IMR-90 (cell line): ENCODE measurements at regions not wholly inside any gene's neighbourhood (a gene's known extent, or its start where the extent isn't known, plus 50 kb on each side); places are given as distances from the start of the nearest gene placed in this dataset.

Experiments used
- ATAC-seq: fragments of 200-7000 bp; cut with Tn5 transposase; 2 replicates; pipeline ENCODE4 v1.9.1; 2020; ENCODE audit warnings: low read depth, mild to moderate bottlenecking, moderate library complexity
- BruUV-seq: library from RNA; stranded (reverse); fragments of 400-500 nt; replicated peaks from 2 replicates; lab custom pipeline; 2021; lab: Mats Ljungman, UMichigan
- CTCF ChIA-PET: fragments of 300-600 bp; formaldehyde crosslinking; extraction: SDS; loops from one replicate; lab custom pipeline; 2021; ENCODE audit warnings: antibody characterized with exemption; lab: Yijun Ruan, JAX
- POLR2A ChIA-PET: fragments of 300-600 bp; sonication (Branson Sonifier 250); formaldehyde crosslinking; loops from one replicate; lab custom pipeline; 2022; ENCODE audit warnings: antibody characterized with exemption; ENCODE audit not compliant: unreplicated experiment; lab: Charles Lee
- DNase-seq: peaks from one replicate; pipeline ENCODE4 v3.0.0; 2013
- H2AFZ ChIP-seq: replicated peaks from 2 replicates; pipeline ENCODE3; 2013; ENCODE audit warnings: low read length, mild to moderate bottlenecking; ENCODE audit not compliant: poor library complexity
- H2AK5ac ChIP-seq: 2 replicates; pipeline ENCODE4 v1.6.1; 2013; ENCODE audit warnings: low read depth, low read length, inconsistent platforms
- H2AK9ac ChIP-seq: replicated peaks from 2 replicates; pipeline ENCODE3; 2013; ENCODE audit warnings: mild to moderate bottlenecking, low read depth, low read length, moderate library complexity; ENCODE audit not compliant: poor library complexity
- H2BK120ac ChIP-seq: 2 replicates; pipeline ENCODE4 v1.6.1; 2013; ENCODE audit warnings: low read depth, low read length, inconsistent platforms
- H2BK15ac ChIP-seq: 3 replicates; pipeline ENCODE4 v1.6.1; 2013; ENCODE audit warnings: low read depth, low read length, inconsistent platforms
- H2BK20ac ChIP-seq: 2 replicates; pipeline ENCODE4 v1.6.1; 2013; ENCODE audit warnings: low read depth, mild to moderate bottlenecking, inconsistent platforms, low read length, moderate library complexity
- H2BK5ac ChIP-seq: 2 replicates; pipeline ENCODE4 v1.6.1; 2013; ENCODE audit warnings: mild to moderate bottlenecking, low read depth, low read length, inconsistent platforms; ENCODE audit not compliant: poor library complexity, severe bottlenecking
- H3K14ac ChIP-seq: replicated peaks from 2 replicates; pipeline ENCODE4 v1.6.1; 2013; ENCODE audit warnings: low read depth, low read length, inconsistent platforms
- H3K18ac ChIP-seq: 2 replicates; pipeline ENCODE4 v1.6.1; 2013; ENCODE audit warnings: low read depth, low read length, control low read depth
- H3K23ac ChIP-seq: 2 replicates; pipeline ENCODE4 v1.6.1; 2013; ENCODE audit warnings: low read depth, low read length, inconsistent platforms
- H3K27ac ChIP-seq: 2 replicates; pipeline ENCODE4 v1.5.1; 2013; ENCODE audit warnings: mild to moderate bottlenecking, control low read depth, low read length; ENCODE audit not compliant: insufficient read depth
- H3K27me3 ChIP-seq: 2 replicates; pipeline ENCODE4 v1.6.1; 2013; ENCODE audit warnings: low read length; ENCODE audit not compliant: control insufficient read depth, insufficient read depth
- H3K36me3 ChIP-seq: 2 replicates; pipeline ENCODE4 v1.6.1; 2013; ENCODE audit warnings: low read length, mixed read lengths; ENCODE audit not compliant: control insufficient read depth, insufficient read depth
- H3K4ac ChIP-seq: 2 replicates; pipeline ENCODE4 v1.6.1; 2013; ENCODE audit warnings: low read depth, low read length, inconsistent platforms
- H3K4me1 ChIP-seq: 2 replicates; pipeline ENCODE4 v1.6.1; 2013; ENCODE audit warnings: low read length, mixed read lengths; ENCODE audit not compliant: control insufficient read depth, insufficient read depth
- H3K4me2 ChIP-seq: 2 replicates; pipeline ENCODE4 v1.6.1; 2013; ENCODE audit warnings: low read depth, mild to moderate bottlenecking, control low read depth, low read length, moderate library complexity
- H3K4me3 ChIP-seq: 2 replicates; pipeline ENCODE4 v1.5.1; 2013; ENCODE audit warnings: low read depth, mild to moderate bottlenecking, control low read depth, low read length, moderate library complexity; ENCODE audit not compliant: insufficient read depth
- H3K56ac ChIP-seq: 2 replicates; pipeline ENCODE4 v1.6.1; 2013; ENCODE audit warnings: low read length, inconsistent platforms; ENCODE audit not compliant: insufficient read depth; ENCODE audit errors: extremely low read depth
- H3K79me1 ChIP-seq, 2 experiments: 2 replicates each; pipeline ENCODE4 v1.6.1; 2013; ENCODE audit warnings: low read length in 2 of 2, inconsistent platforms in 1 of 2, low read depth in 1 of 2
- H3K9ac ChIP-seq: 2 replicates; pipeline ENCODE4 v1.6.1; 2013; ENCODE audit warnings: low read depth, low read length, control low read depth
- H3K9me1 ChIP-seq: 2 replicates; pipeline ENCODE4 v1.6.1; 2013; ENCODE audit warnings: low read length, inconsistent platforms; ENCODE audit not compliant: insufficient read depth
- H3K9me3 ChIP-seq: 2 replicates; pipeline ENCODE4 v1.6.1; 2013; ENCODE audit warnings: low read length; ENCODE audit not compliant: control insufficient read depth, insufficient read depth
- H4K20me1 ChIP-seq: 2 replicates; pipeline ENCODE4 v1.6.1; 2013; ENCODE audit warnings: low read length, inconsistent platforms; ENCODE audit not compliant: insufficient read depth
- H4K5ac ChIP-seq: 2 replicates; pipeline ENCODE4 v1.6.1; 2013; ENCODE audit warnings: mild to moderate bottlenecking, low read depth, low read length, control low read depth
- H4K8ac ChIP-seq, 2 experiments: 2 replicates each; pipeline ENCODE4 v1.6.1; 2013; ENCODE audit warnings: low read depth in 2 of 2, low read length in 2 of 2, control low read depth in 1 of 2, inconsistent platforms in 1 of 2
- H4K91ac ChIP-seq: 2 replicates; pipeline ENCODE4 v1.6.1; 2013; ENCODE audit warnings: low read depth, low read length, inconsistent platforms; ENCODE audit not compliant: insufficient read depth
- BHLHE40 ChIP-seq: fragments of 150-350 bp; IDR thresholded peaks from 2 replicates; pipeline ENCODE4 v1.6.1; 2016; ENCODE audit warnings: mild to moderate bottlenecking, low read depth, low read length
- CEBPB ChIP-seq: IDR thresholded peaks from 2 replicates; pipeline ENCODE4 v1.6.1; 2012; ENCODE audit warnings: low read depth, low read length, improper control_type of control experiment
- CHD1 ChIP-seq: IDR thresholded peaks from 2 replicates; pipeline ENCODE4 v1.6.1; 2012; ENCODE audit warnings: low read depth, low read length, improper control_type of control experiment
- FOS ChIP-seq: fragments of 150-350 bp; IDR thresholded peaks from 2 replicates; pipeline ENCODE4 v1.6.1; 2016; ENCODE audit warnings: low read depth, low read length
- RAD21 ChIP-seq: IDR thresholded peaks from 2 replicates; pipeline ENCODE4 v1.6.1; 2012; ENCODE audit warnings: low read length, improper control_type of control experiment
- SMC3 ChIP-seq: fragments of 150-350 bp; IDR thresholded peaks from 2 replicates; pipeline ENCODE4 v1.6.1; 2016; ENCODE audit warnings: low read depth, mild to moderate bottlenecking, antibody characterized with exemption, low read length, moderate library complexity
- dilution Hi-C: fragments of 300-500 bp; cut with HindIII; formaldehyde crosslinking; loops from one replicate; pipeline ENCODE4 v1.14.3; 2018; ENCODE audit warnings: low sequenced_read_pairs; ENCODE audit not compliant: unreplicated experiment
- in situ Hi-C: fragments of 300-500 bp; cut with MboI; formaldehyde crosslinking; loops from 3 replicates; pipeline ENCODE4 v1.14.3; 2019; ENCODE audit warnings: low sequenced_read_pairs, inconsistent platforms, mixed read lengths
- intact Hi-C: fragments of 100-400 bp; cut with micrococcal nuclease; formaldehyde crosslinking; loops from 2 replicates; pipeline ENCODE4 v1.10.0; 2022

DNA sequence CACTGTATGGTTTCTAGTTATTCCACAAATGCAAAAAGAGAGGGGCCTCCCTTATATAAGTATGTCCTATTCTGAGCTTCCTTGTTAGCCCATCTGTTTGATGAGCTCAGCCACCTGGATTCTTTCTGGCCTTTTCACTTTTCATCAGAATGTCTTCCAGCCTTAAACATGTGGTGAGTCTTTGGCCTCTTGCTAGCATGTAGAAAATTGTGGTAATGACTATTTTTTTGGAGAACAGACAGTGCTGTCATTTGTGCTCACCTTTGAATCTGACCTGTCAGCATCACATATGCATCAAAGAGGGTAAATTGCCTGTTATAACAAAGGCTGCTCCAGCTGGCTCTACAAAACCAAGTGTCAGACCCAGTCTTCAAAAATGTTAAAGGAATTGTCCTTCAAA lies 558.7 kb downstream of the RAB38 start:
- in situ Hi-C loops = no loop called here
- no peak overlapping the region for H2AFZ ChIP-seq
- no peak for ATAC-seq
- H3K9me1 ChIP-seq = no peaks in the 10 kb centered on the region
- H4K20me1 ChIP-seq = no peaks in the 10 kb centered on the region
- no peak overlapping the region for H2BK5ac ChIP-seq
- H3K4me1 ChIP-seq = no peaks in the 10 kb centered on the region
- intact Hi-C loops = no loop called here
- CTCF ChIA-PET = interaction anchor here (1.2 kb wide), 1 partner anchor 12 kb away, joined by 3 read pairs; no protein-coding TSS in a partner anchor
- H3K27ac ChIP-seq = no peak overlapping the region
- no peak overlapping the region for H3K4me2 ChIP-seq
- POLR2A ChIA-PET = no interaction called here
- no peak overlapping the region for H2BK15ac ChIP-seq
- H3K4ac ChIP-seq = no peak overlapping the region
- no peak overlapping the region for H2BK20ac ChIP-seq
- dilution Hi-C loops = no loop called here
- no peaks in the 10 kb centered on the region for H3K27me3 ChIP-seq
- no peak overlapping the region for H3K18ac ChIP-seq
- no peak overlapping the region for H2AK5ac ChIP-seq
- no peaks in the 10 kb centered on the region for H3K36me3 ChIP-seq
- no peak for DNase-seq
- H3K9me3 ChIP-seq = no peaks in the 10 kb centered on the region
- H3K23ac ChIP-seq = no peak overlapping the region
- no peak overlapping the region for H4K5ac ChIP-seq
- no peak overlapping the region for H3K14ac ChIP-seq
- H3K79me1 ChIP-seq = no peaks in the 10 kb centered on the region
- no peak overlapping the region for H4K91ac ChIP-seq
- H4K8ac ChIP-seq = no peak overlapping the region
- H2AK9ac ChIP-seq = no peak overlapping the region
- no TSS peak for BruUV-seq
- H3K4me3 ChIP-seq = no peak overlapping the region
- H3K9ac ChIP-seq = no peak overlapping the region
- H3K56ac ChIP-seq = no peak overlapping the region
- no peak overlapping the region for H2BK120ac ChIP-seq
- TF ChIP-seq RAD21 = no peak
- no peak for TF ChIP-seq CEBPB
- TF ChIP-seq FOS = no peak
- TF ChIP-seq SMC3 = no peak
- TF ChIP-seq BHLHE40 = no peak
- TF ChIP-seq CHD1 = no peak
